Right lobe of liver (tissue), 4 donors: ENCODE measurements at regions not wholly inside any gene's neighbourhood (a gene's known extent, or its start where the extent isn't known, plus 50 kb on each side); places are given as distances from the start of the nearest gene placed in this dataset.
"Not testable (repeated sequence)": the region's sequence is repeated elsewhere in the genome, so short reads cannot be mapped to it uniquely, and the experiment has no call there.

Experiments used
- POLR2A ChIP-seq: fragments of 450-650 bp; IDR thresholded peaks from one replicate; pipeline ENCODE4 v1.6.1; 2017; ENCODE audit warnings: antibody characterized with exemption, mild to moderate bottlenecking
- TF ChIP-seq, protein P1 (sequence below), 4 donors: fragments of 200-600 bp in 3 of 4; fragments of 450-650 bp in 1 of 4; IDR thresholded peaks; one replicate each; pipeline versions ENCODE4 v1.5.1 to v1.8.0; 2016 to 2022; ENCODE audit warnings: antibody characterized with exemption in 4 of 4, mild to moderate bottlenecking in 2 of 4
- donor health status: DM: no; HTN: no; CAD: no.
- donor health status: DM: no; HTN: no; CAD: no.
- donor health status: DM: no; HTN: yes; CAD: no.

DNA sequence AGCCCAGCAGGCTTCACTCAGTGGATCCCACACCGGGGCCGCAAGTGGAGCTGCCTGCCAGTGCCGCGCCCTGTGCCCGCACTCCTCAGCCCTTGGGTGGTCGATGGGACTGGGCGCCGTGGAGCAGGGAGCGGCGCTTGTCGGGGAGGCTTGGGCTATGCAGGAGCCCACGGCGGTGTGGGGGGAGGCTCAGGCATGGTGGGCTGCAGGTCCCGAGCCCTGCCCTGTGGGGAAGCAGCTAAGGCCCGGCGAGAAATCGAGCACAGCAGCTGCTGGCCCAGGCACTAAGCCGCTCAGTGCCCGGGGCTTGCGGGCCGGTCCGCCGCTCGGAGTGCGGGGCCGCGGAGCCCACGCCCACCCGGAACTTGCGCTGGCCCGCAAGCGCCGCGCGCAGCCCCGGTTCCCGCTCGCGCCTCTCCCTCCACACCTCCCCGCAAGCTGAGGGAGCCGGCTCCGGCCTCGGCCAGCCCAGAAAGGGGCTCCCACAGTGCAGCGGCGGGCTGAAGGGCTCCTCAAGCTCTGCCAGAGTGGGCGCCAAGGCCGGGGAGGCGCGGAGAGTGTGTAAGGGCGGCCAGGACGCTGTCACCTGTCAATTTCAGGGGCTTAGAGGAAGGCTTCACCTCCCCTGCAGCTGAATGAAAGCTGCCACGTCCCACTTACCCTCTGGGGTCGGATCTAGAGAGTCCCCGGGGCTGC, 157.3 kb downstream of the LY86 start:
- TF ChIP-seq, protein P1, sequence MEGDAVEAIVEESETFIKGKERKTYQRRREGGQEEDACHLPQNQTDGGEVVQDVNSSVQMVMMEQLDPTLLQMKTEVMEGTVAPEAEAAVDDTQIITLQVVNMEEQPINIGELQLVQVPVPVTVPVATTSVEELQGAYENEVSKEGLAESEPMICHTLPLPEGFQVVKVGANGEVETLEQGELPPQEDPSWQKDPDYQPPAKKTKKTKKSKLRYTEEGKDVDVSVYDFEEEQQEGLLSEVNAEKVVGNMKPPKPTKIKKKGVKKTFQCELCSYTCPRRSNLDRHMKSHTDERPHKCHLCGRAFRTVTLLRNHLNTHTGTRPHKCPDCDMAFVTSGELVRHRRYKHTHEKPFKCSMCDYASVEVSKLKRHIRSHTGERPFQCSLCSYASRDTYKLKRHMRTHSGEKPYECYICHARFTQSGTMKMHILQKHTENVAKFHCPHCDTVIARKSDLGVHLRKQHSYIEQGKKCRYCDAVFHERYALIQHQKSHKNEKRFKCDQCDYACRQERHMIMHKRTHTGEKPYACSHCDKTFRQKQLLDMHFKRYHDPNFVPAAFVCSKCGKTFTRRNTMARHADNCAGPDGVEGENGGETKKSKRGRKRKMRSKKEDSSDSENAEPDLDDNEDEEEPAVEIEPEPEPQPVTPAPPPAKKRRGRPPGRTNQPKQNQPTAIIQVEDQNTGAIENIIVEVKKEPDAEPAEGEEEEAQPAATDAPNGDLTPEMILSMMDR (IDR thresholded peaks at IDR 0.05), result not testable (repeated sequence)
- TF ChIP-seq POLR2A, result not testable (repeated sequence)
